H1 (cell line): ENCODE measurements at regions not wholly inside any gene's neighbourhood (a gene's known extent, or its start where the extent isn't known, plus 50 kb on each side); places are given as distances from the start of the nearest gene placed in this dataset.

Source experiments
- CTCF ChIA-PET: fragments of 300-600 bp; sonication (Branson Sonifier 250); formaldehyde crosslinking; loops from one replicate; lab custom pipeline; 2021; ENCODE audit not compliant: partially characterized antibody; lab: Charles Lee
- POLR2A ChIA-PET: fragments of 300-600 bp; sonication (Branson Sonifier 250); formaldehyde crosslinking; loops from one replicate; lab custom pipeline; 2021; ENCODE audit warnings: inconsistent platforms; ENCODE audit not compliant: partially characterized antibody; lab: Charles Lee
- DNase-seq, 2 experiments: peaks; one replicate each; pipeline versions ENCODE4 v3.0.0 to v3.0.0-alpha.2; 2010 to 2022; ENCODE audit warnings: low spot score in 2 of 2, low read depth in 1 of 2, mixed read lengths in 1 of 2
- FAIRE-seq: peaks from 2 replicates; lab custom pipeline; 2011; peaks lifted over from hg19 to GRCh38; lab: Jason Lieb, UNC
- H2AFZ ChIP-seq: 2 replicates; pipeline ENCODE4 v1.8.1; 2012; ENCODE audit warnings: low read length, inconsistent platforms
- H2AK5ac ChIP-seq: 2 replicates; pipeline ENCODE4 v1.6.1; 2013; ENCODE audit warnings: low read depth, low read length
- H2BK120ac ChIP-seq: replicated peaks from 2 replicates; pipeline ENCODE3; 2013; ENCODE audit warnings: low read depth, low read length, inconsistent platforms
- H2BK12ac ChIP-seq: 2 replicates; pipeline ENCODE4 v1.6.1; 2013; ENCODE audit warnings: low read depth, low read length
- H2BK15ac ChIP-seq: 2 replicates; pipeline ENCODE4 v1.6.1; 2013; ENCODE audit warnings: low read length
- H2BK20ac ChIP-seq: 2 replicates; pipeline ENCODE4 v1.6.1; 2013; ENCODE audit warnings: low read length
- H2BK5ac ChIP-seq: 2 replicates; pipeline ENCODE4 v1.6.1; 2013; ENCODE audit warnings: low read depth, low read length
- H3K14ac ChIP-seq: 2 replicates; pipeline ENCODE4 v1.6.1; 2013; ENCODE audit warnings: inconsistent platforms; ENCODE audit not compliant: insufficient read length
- H3K18ac ChIP-seq: 2 replicates; pipeline ENCODE4 v1.6.1; 2013; ENCODE audit warnings: low read length; ENCODE audit errors: extremely low read depth
- H3K23ac ChIP-seq: 2 replicates; pipeline ENCODE4 v1.6.1; 2013; ENCODE audit warnings: inconsistent platforms; ENCODE audit not compliant: insufficient read length
- H3K23me2 ChIP-seq: 2 replicates; pipeline ENCODE4 v1.6.1; 2013; ENCODE audit warnings: low read depth, low read length
- H3K27ac ChIP-seq: 2 replicates; pipeline ENCODE4 v1.6.1; 2011; ENCODE audit warnings: low read depth, low read length, inconsistent platforms
- H3K27me3 ChIP-seq, 4 experiments: replicated peaks in 1 of 4; 1 replicate in 1 of 4; 2 replicates in 3 of 4; pipeline versions ENCODE4 v1.6.1 to v1.8.1; 2011 to 2013; ENCODE audit warnings: low read length in 3 of 4, mild to moderate bottlenecking in 3 of 4, inconsistent platforms in 2 of 4, mixed read lengths in 2 of 4, moderate library complexity in 1 of 4; ENCODE audit not compliant: control insufficient read depth in 3 of 4, insufficient read depth in 3 of 4; ENCODE audit errors: extremely low read depth in 1 of 4
- H3K36me3 ChIP-seq, 4 experiments: 2 replicates each; pipeline versions ENCODE4 v1.6.1 to v1.8.1; 2011 to 2013; ENCODE audit warnings: mild to moderate bottlenecking in 4 of 4, low read length in 3 of 4, moderate library complexity in 2 of 4, control low read depth in 1 of 4, inconsistent platforms in 1 of 4; ENCODE audit not compliant: insufficient read depth in 4 of 4, control insufficient read depth in 2 of 4
- H3K4ac ChIP-seq: replicated peaks from 2 replicates; pipeline ENCODE3; 2013; ENCODE audit warnings: low read length, low read depth, mixed read lengths, inconsistent platforms; ENCODE audit not compliant: insufficient read length
- H3K4me1 ChIP-seq, 4 experiments: replicated peaks in 1 of 4; 1 replicate in 1 of 4; 2 replicates in 3 of 4; pipeline versions ENCODE4 v1.6.1 to v1.8.1; 2011 to 2013; ENCODE audit warnings: low read length in 3 of 4, inconsistent platforms in 2 of 4, mixed read lengths in 1 of 4; ENCODE audit not compliant: insufficient read depth in 4 of 4, control insufficient read depth in 3 of 4
- H3K4me2 ChIP-seq, 2 experiments: 2 replicates each; pipeline versions ENCODE4 v1.6.1 to v1.8.1; 2011 to 2013; ENCODE audit warnings: low read depth in 2 of 2, low read length in 2 of 2, control low read depth in 1 of 2, inconsistent platforms in 1 of 2, mild to moderate bottlenecking in 1 of 2; ENCODE audit not compliant: insufficient read depth in 1 of 2
- H3K4me3 ChIP-seq, 4 experiments: fragments of 200-600, 300-600 bp in 1 of 4; sonication (generic), shearing (Covaris generic), sonication (Bioruptor Twin) in 1 of 4; 2 replicates each; pipeline versions ENCODE4 v1.5.1 to v1.8.1; 2011 to 2016; ENCODE audit warnings: low read length in 4 of 4, low read depth in 3 of 4, control low read depth in 2 of 4, inconsistent platforms in 2 of 4, mild to moderate bottlenecking in 2 of 4, mixed read lengths in 1 of 4, moderate library complexity in 1 of 4; ENCODE audit not compliant: insufficient read depth in 2 of 4; ENCODE audit errors: extremely low read depth in 1 of 4
- H3K56ac ChIP-seq: replicated peaks from 2 replicates; pipeline ENCODE3; 2013; ENCODE audit warnings: low read depth, mild to moderate bottlenecking, mixed read lengths, low read length, inconsistent platforms; ENCODE audit not compliant: insufficient read length
- H3K79me1 ChIP-seq: 2 replicates; pipeline ENCODE4 v1.6.1; 2013; ENCODE audit warnings: low read depth, low read length, control low read depth
- H3K79me2 ChIP-seq, 2 experiments: 2 replicates each; pipeline versions ENCODE4 v1.6.1 to v1.8.1; 2012 to 2013; ENCODE audit warnings: low read length in 2 of 2, mild to moderate bottlenecking in 2 of 2, inconsistent platforms in 1 of 2; ENCODE audit not compliant: insufficient read depth in 2 of 2, control insufficient read depth in 1 of 2
- H3K9ac ChIP-seq, 4 experiments: replicated peaks in 1 of 4; 1 replicate in 1 of 4; 2 replicates in 3 of 4; pipeline versions ENCODE4 v1.6.1 to v1.8.1; 2011 to 2013; ENCODE audit warnings: low read depth in 3 of 4, low read length in 3 of 4, control low read depth in 2 of 4, mild to moderate bottlenecking in 2 of 4, moderate library complexity in 2 of 4, inconsistent platforms in 1 of 4; ENCODE audit errors: extremely low read depth in 1 of 4
- H3K9me3 ChIP-seq, 2 experiments: 2 replicates each; pipeline versions ENCODE4 v1.6.1 to v1.8.1; 2012 to 2013; ENCODE audit warnings: mild to moderate bottlenecking in 2 of 2, moderate library complexity in 2 of 2, control low read depth in 1 of 2, inconsistent platforms in 1 of 2, low read depth in 1 of 2, low read length in 1 of 2, mixed read lengths in 1 of 2; ENCODE audit not compliant: insufficient read depth in 2 of 2
- H4K20me1 ChIP-seq, 2 experiments: replicated peaks in 1 of 2; 2 replicates each; pipeline versions ENCODE3 to v1.8.1; 2011 to 2013; ENCODE audit warnings: inconsistent platforms in 2 of 2, low read length in 2 of 2, mild to moderate bottlenecking in 1 of 2; ENCODE audit not compliant: insufficient read depth in 2 of 2, control insufficient read depth in 1 of 2
- H4K5ac ChIP-seq: 2 replicates; pipeline ENCODE4 v1.6.1; 2013; ENCODE audit warnings: low read length, low read depth, mixed read lengths, inconsistent platforms; ENCODE audit not compliant: insufficient read length
- H4K8ac ChIP-seq: 2 replicates; pipeline ENCODE4 v1.8.0; 2013; ENCODE audit warnings: mild to moderate bottlenecking, moderate library complexity, low read length, inconsistent platforms; ENCODE audit not compliant: insufficient read depth; ENCODE audit errors: extremely low read depth
- H4K91ac ChIP-seq: replicated peaks from 2 replicates; pipeline ENCODE3; 2013; ENCODE audit warnings: low read length, mixed read lengths, inconsistent platforms; ENCODE audit not compliant: insufficient read length
- BCL11A ChIP-seq, 2 experiments: IDR thresholded peaks; one replicate each; pipeline ENCODE4 v1.6.1; 2011; ENCODE audit warnings: low read depth in 2 of 2, low read length in 2 of 2, mild to moderate bottlenecking in 2 of 2
- GABPA ChIP-seq: IDR thresholded peaks from 2 replicates; pipeline ENCODE4 v1.6.1; 2011; ENCODE audit warnings: mild to moderate bottlenecking, low read length, moderate library complexity, borderline replicate concordance; ENCODE audit not compliant: insufficient read depth
- KDM4A ChIP-seq: IDR thresholded peaks from one replicate; pipeline ENCODE4 v1.7.1; 2012; ENCODE audit warnings: low read depth, mild to moderate bottlenecking, moderate library complexity, low read length, inconsistent platforms; ENCODE audit not compliant: severe bottlenecking
- POLR2AphosphoS5 ChIP-seq: IDR thresholded peaks from 2 replicates; pipeline ENCODE4 v1.6.1; 2011; ENCODE audit warnings: low read depth, low read length
- POU5F1 ChIP-seq: IDR thresholded peaks from 2 replicates; pipeline ENCODE4 v1.6.1; 2011; ENCODE audit warnings: low read depth, mild to moderate bottlenecking, low read length, moderate library complexity
- RAD21 ChIP-seq, 2 experiments: IDR thresholded peaks in 1 of 2; conservative IDR thresholded peaks in 1 of 2; 2 replicates each; pipeline ENCODE4 v1.6.1; 2011; ENCODE audit warnings: low read depth in 2 of 2, low read length in 2 of 2, improper control_type of control experiment in 1 of 2, inconsistent platforms in 1 of 2, mild to moderate bottlenecking in 1 of 2, moderate library complexity in 1 of 2
- RBBP5 ChIP-seq: IDR thresholded peaks from 2 replicates; pipeline ENCODE4 v1.7.1; 2012; ENCODE audit warnings: low read depth, mild to moderate bottlenecking, inconsistent platforms, low read length, moderate library complexity, borderline replicate concordance
- TCF12 ChIP-seq: IDR thresholded peaks from 2 replicates; pipeline ENCODE4 v1.6.1; 2011; ENCODE audit warnings: low read depth, mild to moderate bottlenecking, low read length
- WGBS, 2 experiments: shearing (Covaris generic) in 1 of 2; methylation state at CpG; one replicate each; pipeline versions ENCODE4 v1.1.6 to v1.1.7; 2013 to 2015; ENCODE audit warnings: low lambda C conversion rate in 2 of 2, mixed read lengths in 2 of 2, inconsistent platforms in 1 of 2, low coverage in 1 of 2, missing lambda C conversion rate in 1 of 2; ENCODE audit not compliant: insufficient replicate concordance in 2 of 2, insufficient coverage in 1 of 2, insufficient read length in 1 of 2; ENCODE audit errors: extremely low coverage in 1 of 2, missing lambda C conversion rate in 1 of 2; 5-methylcytosine and 5-hydroxymethylcytosine counted together

DNA sequence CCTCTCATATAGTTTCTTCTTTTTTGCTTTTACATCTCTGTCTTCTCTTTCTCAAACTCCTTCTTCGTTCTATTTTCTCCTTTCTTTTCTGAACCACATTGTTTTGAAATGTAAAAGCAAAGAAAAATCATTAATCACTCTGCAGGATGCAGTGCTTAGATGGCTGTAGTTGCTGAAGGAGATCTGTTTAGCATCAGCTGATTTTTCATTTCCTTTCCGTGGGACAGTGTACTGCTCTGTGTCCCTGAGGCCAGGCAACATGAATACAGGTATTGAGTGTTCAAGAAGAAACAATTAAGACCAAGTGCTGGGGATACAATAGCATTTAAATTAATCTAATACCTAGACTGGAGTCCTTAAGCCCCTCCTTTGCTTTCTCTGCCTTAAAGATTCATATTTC is 257.2 kb upstream of the SPAG17 start:
- ChIA-PET POLR2A (interaction anchor here (0.7 kb wide), 1 partner anchor 276 kb away, joined by 4 read pairs; no protein-coding TSS in a partner anchor), CTCF (no interaction called here)
- Histone ChIP-seq H2BK5ac (no peak overlapping the region), H2BK20ac (no peak overlapping the region), H2AK5ac (no peak overlapping the region), H3K14ac (no peak overlapping the region), H3K4ac (no peak overlapping the region), H3K9me3 (0 out of 4 replicates have a peak, but pooled peaks cover 4 to 6% of the 10 kb centered on the region in 2 experiments), H2BK15ac (no peak overlapping the region), H3K9ac (no peak overlapping the region), H4K91ac (no peak overlapping the region), H3K18ac (no peak overlapping the region), H3K4me2 (no peak overlapping the region), H4K5ac (no peak overlapping the region), H3K4me3 (no peak overlapping the region), H3K56ac (no peak overlapping the region), H3K36me3 (no peaks in the 10 kb centered on the region), H4K20me1 (no peaks in the 10 kb centered on the region), H2BK120ac (no peak overlapping the region), H3K4me1 (no peaks in the 10 kb centered on the region), H3K79me1 (no peaks in the 10 kb centered on the region), H4K8ac (no peak overlapping the region), H3K79me2 (no peaks in the 10 kb centered on the region), H2AFZ (no peak overlapping the region), H3K23ac (no peak overlapping the region), H2BK12ac (no peak overlapping the region), H3K23me2 (no peaks in the 10 kb centered on the region), H3K27ac (no peak overlapping the region), H3K27me3 (no peaks in the 10 kb centered on the region)
- FAIRE-seq = no peak
- 57% methylated on average over 2 of the region's 2 CpGs; no CpG with 5 or more reads in 1 of the 2 experiments for WGBS, 2 experiments
- no peak for DNase-seq
- no peak for TF ChIP-seq GABPA
- no peak for TF ChIP-seq TCF12
- no peak for TF ChIP-seq KDM4A
- no peak for TF ChIP-seq POLR2AphosphoS5
- TF ChIP-seq POU5F1 = no peak
- TF ChIP-seq RBBP5 = no peak
- TF ChIP-seq BCL11A (IDR thresholded peaks at IDR 0.05; ENCODE audit: low read depth in 2 of 2, low read length in 2 of 2) = no peak
- TF ChIP-seq RAD21 (IDR thresholded peaks at IDR 0.05 in 1 of 2, conservative IDR thresholded peaks at IDR 0.05 in 1 of 2; ENCODE audit: low read depth in 2 of 2, low read length in 2 of 2) = no peak
